HL-60 (cell line): ENCODE measurements at regions not wholly inside any gene's neighbourhood (a gene's known extent, or its start where the extent isn't known, plus 50 kb on each side); places are given as distances from the start of the nearest gene placed in this dataset.
A peak's percentile ranks its signal among the peaks of the same experiment; 100 is the strongest.

Experiments used
- DNase-seq, 2 experiments: peaks; one replicate each; pipeline ENCODE4 v3.0.0-alpha.2; 2010 to 2020; ENCODE audit warnings: low read depth in 1 of 2, low spot score in 1 of 2
- H3K27ac ChIP-seq: fragments of 250-450 bp; sonication (Bioruptor Pico); replicated peaks from 2 replicates; pipeline ENCODE4 v1.5.1; 2020; ENCODE audit warnings: mild to moderate bottlenecking, moderate library complexity
- H3K27me3 ChIP-seq: fragments of 250-450 bp; sonication (Bioruptor Pico); 2 replicates; pipeline ENCODE4 v1.5.1; 2021; ENCODE audit warnings: mild to moderate bottlenecking, moderate library complexity; ENCODE audit not compliant: insufficient read depth, poor library complexity, severe bottlenecking
- H3K4me3 ChIP-seq: replicated peaks from 2 replicates; pipeline ENCODE4 v1.5.1; 2011; ENCODE audit warnings: mild to moderate bottlenecking, control low read depth, low read length; ENCODE audit not compliant: insufficient read depth
- CTCF ChIP-seq: IDR thresholded peaks from one replicate; pipeline ENCODE4 v1.5.1; 2011; ENCODE audit warnings: low read length, control low read depth, inconsistent platforms; ENCODE audit not compliant: insufficient read depth
- GABPA ChIP-seq: IDR thresholded peaks from 2 replicates; pipeline ENCODE4 v1.6.1; 2012; ENCODE audit warnings: low read depth
- POLR2AphosphoS5 ChIP-seq: IDR thresholded peaks from 2 replicates; pipeline ENCODE4 v1.6.1; 2012; ENCODE audit warnings: low read depth
- REST ChIP-seq: IDR thresholded peaks from 2 replicates; pipeline ENCODE4 v1.6.1; 2012; ENCODE audit warnings: low read depth; ENCODE audit not compliant: insufficient replicate concordance
- SPI1 ChIP-seq: IDR thresholded peaks from 2 replicates; pipeline ENCODE4 v1.6.1; 2012; ENCODE audit warnings: low read depth, mild to moderate bottlenecking, borderline replicate concordance

GRCh38 chr10:107829161-107829560 is 664.7 kb upstream of the SORCS1 start:
- no peak overlapping the region for H3K4me3 ChIP-seq

GRCh38 chr10:107826171-107826570 is 661.7 kb upstream of the SORCS1 start:
- H3K27me3 ChIP-seq: no peaks in the 10 kb centered on the region
- TF ChIP-seq POLR2AphosphoS5 (no peak), SPI1 (no peak), GABPA (no peak), CTCF (no peak)
- no peak overlapping the region for H3K27ac ChIP-seq
- no peak for DNase-seq
- H3K4me3 ChIP-seq: no peak overlapping the region

More at GRCh38 chr10:107829161-107829560, 664.7 kb upstream of the SORCS1 start:
- DNase-seq: no peak
- TF ChIP-seq GABPA: no peak
- Histone ChIP-seq H3K27ac (no peak overlapping the region), H3K27me3 (no peaks in the 10 kb centered on the region)

GRCh38 chr10:107814865-107815487 is 650.5 kb upstream of the SORCS1 start:
- Histone ChIP-seq H3K4me3 (no peak overlapping the region), H3K27ac (no peak overlapping the region), H3K27me3 (no peaks in the 10 kb centered on the region)
- TF ChIP-seq GABPA (no peak), CTCF (peak; percentile 60)
- DNase-seq: peak in 1 of 2 experiments; percentile 66

GRCh38 chr10:107813451-107814162 is 649.1 kb upstream of the SORCS1 start:
- Histone ChIP-seq H3K4me3 (no peak overlapping the region), H3K27ac (no peak overlapping the region), H3K27me3 (no peaks in the 10 kb centered on the region)
- DNase-seq: no peak
- TF ChIP-seq SPI1: no peak

GRCh38 chr10:107809889-107810288 is 645.4 kb upstream of the SORCS1 start:
- no peaks in the 10 kb centered on the region for H3K27me3 ChIP-seq
- no peak for TF ChIP-seq GABPA
- TF ChIP-seq CTCF: no peak
- TF ChIP-seq SPI1: no peak
- no peak for TF ChIP-seq POLR2AphosphoS5
- no peak for TF ChIP-seq REST
- no peak overlapping the region for H3K4me3 ChIP-seq
- H3K27ac ChIP-seq: no peak overlapping the region
- DNase-seq: no peak
